ENCODE measurements at regions not wholly inside any gene's neighbourhood (a gene's known extent, or its start where the extent isn't known, plus 50 kb on each side); places are given as distances from the start of the nearest gene placed in this dataset.

DNA sequence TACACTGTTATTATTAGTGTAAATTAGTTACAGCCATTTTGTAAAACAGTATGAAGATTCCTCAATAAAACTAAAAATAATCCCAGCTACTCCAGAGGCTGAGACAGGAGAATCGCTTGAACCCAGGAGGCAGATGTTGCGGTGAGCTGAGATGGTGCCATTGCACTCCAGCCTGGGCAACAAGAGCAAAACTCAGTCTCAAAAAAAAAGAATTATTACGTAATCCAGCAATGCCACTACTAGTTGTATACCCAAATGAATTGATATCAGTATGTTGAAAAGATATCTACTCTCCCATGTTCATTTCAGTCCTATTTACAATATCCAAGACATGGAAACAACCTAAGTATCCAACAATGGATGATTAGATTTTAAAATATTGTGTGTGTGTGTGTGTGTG is 313.6 kb downstream of the EPHA4 start:
- Histone ChIP-seq H3K9ac (ENCODE audit: low read depth, low read length) (no peak overlapping the region), H3K4me1 (ENCODE audit: control insufficient read depth, insufficient read depth, low read length) (peaks cover 15% of the 10 kb centered on the region), H3K27me3 (ENCODE audit: control insufficient read depth, insufficient read depth, low read length) (no peaks in the 10 kb centered on the region), H3K36me3 (ENCODE audit: control insufficient read depth, insufficient read depth, low read length) (no peaks in the 10 kb centered on the region), H3K27ac (ENCODE audit: low read depth, low read length) (no peak overlapping the region), H3K4me3 (ENCODE audit: low read depth, low read length) (no peak overlapping the region), H3K9me3 (ENCODE audit: control insufficient read depth, insufficient read depth, low read length) (peaks cover 2% of the 10 kb centered on the region; the same call in 1 of the 2 replicates)

DNA sequence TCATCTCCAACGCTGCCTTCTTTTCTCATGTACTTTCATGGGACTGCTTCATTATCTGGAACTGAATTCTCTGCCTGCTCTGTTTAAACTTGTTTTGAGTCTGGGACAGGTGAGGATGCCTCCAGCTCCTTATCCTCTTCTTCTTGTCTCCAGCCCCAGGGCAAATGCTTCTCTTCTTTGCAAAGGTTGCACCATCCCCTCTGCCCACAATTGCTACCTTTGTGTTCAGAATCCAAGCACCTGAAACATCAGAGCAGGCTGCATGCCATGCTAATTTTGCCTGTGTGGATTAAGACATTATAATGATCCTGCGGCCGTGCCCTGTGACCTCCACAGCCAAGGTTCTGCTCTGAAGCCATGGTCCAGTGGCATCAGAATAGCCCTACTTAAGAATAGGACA is 309.5 kb downstream of the EPHA4 start:
- no peaks in the 10 kb centered on the region for H3K4me1 ChIP-seq (ENCODE audit: control insufficient read depth, insufficient read depth, low read length)
- H3K9me3 ChIP-seq (ENCODE audit: control insufficient read depth, insufficient read depth, low read length) = no peaks in the 10 kb centered on the region
- no peaks in the 10 kb centered on the region for H3K36me3 ChIP-seq (ENCODE audit: control insufficient read depth, insufficient read depth, low read length)
- no peak overlapping the region for H3K9ac ChIP-seq (ENCODE audit: low read depth, low read length)
- H3K27ac ChIP-seq (ENCODE audit: low read depth, low read length) = no peak overlapping the region
- no peaks in the 10 kb centered on the region for H3K27me3 ChIP-seq (ENCODE audit: control insufficient read depth, insufficient read depth, low read length)
- H3K4me3 ChIP-seq (ENCODE audit: low read depth, low read length) = no peak overlapping the region

DNA sequence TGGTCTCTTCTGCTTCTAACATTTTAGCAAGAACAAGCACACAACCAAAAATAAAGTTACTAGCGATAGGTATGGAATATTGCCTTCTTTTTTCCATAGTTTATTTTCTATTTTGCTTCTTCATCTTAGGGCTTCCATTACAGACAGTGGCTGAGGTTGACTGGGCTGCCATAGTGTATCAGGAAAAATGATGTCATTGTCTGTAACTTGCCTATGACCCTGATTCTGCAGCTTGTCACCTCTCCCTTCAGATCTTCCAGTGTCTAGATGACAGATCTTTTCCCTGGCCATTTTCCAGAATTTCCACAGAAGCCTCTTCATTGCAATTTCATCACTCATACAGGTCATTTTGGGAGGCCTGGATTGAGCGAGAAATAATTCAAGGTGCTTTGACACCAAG is 308.5 kb downstream of the EPHA4 start:
- Histone ChIP-seq H3K4me1 (ENCODE audit: control insufficient read depth, insufficient read depth, low read length) (no peaks in the 10 kb centered on the region), H3K4me3 (ENCODE audit: low read depth, low read length) (no peak overlapping the region), H3K9me3 (ENCODE audit: control insufficient read depth, insufficient read depth, low read length) (no peaks in the 10 kb centered on the region), H3K27ac (ENCODE audit: low read depth, low read length) (no peak overlapping the region), H3K9ac (ENCODE audit: low read depth, low read length) (no peak overlapping the region), H3K36me3 (ENCODE audit: control insufficient read depth, insufficient read depth, low read length) (no peaks in the 10 kb centered on the region), H3K27me3 (ENCODE audit: control insufficient read depth, insufficient read depth, low read length) (no peaks in the 10 kb centered on the region)

DNA sequence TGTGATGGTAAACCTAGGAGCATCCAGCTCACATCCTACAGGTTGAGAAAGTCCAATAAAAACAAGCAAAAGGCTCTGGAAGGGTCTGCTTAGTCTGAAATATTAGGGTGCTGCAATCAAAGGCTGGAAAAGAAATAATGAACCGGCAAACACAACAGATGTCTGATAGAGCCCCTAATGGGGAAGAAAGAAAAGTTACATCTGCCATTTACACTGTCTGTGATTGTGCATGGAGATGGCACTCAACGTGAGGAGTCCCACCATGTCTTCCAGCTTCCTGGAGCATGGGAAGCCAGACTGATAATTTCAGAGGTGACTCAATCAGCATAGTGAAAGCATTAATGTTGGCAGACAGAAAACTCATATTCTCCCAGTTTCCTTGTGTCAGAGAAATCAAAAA is 307.8 kb downstream of the EPHA4 start:
- Histone ChIP-seq H3K9me3 (ENCODE audit: control insufficient read depth, insufficient read depth, low read length) (no peaks in the 10 kb centered on the region), H3K36me3 (ENCODE audit: control insufficient read depth, insufficient read depth, low read length) (no peaks in the 10 kb centered on the region)

DNA sequence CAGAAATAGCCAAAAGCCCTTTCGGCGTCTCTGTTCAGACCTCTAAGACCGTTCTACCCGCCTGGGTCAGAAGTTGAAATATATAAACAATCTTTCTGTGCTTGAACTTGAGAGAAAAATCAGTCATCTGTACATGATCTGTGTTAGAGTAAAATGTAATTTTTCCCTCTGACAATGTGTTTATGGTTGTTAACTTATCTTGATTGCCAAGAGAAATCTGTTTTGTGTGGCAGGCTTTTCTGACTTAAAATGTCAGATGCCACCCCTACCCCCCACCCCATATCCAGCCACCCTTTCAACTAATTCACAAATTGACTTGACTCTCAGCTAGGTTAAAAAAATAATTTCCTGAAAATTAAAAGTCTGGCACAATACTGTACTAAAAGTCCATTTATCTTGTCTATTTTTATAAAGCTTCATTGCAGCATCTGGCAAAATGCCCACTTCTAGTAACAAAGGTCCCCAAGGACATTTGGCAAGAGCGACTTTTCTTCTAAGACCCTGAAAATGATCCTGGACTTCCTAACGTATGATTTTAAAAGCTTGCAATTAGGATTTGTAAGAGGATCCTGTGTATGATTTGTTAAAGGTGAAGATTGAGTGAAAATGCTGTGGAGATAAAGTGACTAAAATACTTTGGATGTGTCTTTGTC is 304.2 kb downstream of the EPHA4 start:
- H3K4me1 ChIP-seq (ENCODE audit: control insufficient read depth, insufficient read depth, low read length) = no peaks in the 10 kb centered on the region
- no peaks in the 10 kb centered on the region for H3K9me3 ChIP-seq (ENCODE audit: control insufficient read depth, insufficient read depth, low read length)
- H3K4me3 ChIP-seq (ENCODE audit: low read depth, low read length) = no peak overlapping the region
- H3K27me3 ChIP-seq (ENCODE audit: control insufficient read depth, insufficient read depth, low read length) = no peaks in the 10 kb centered on the region
- H3K36me3 ChIP-seq (ENCODE audit: control insufficient read depth, insufficient read depth, low read length) = no peaks in the 10 kb centered on the region
- H3K9ac ChIP-seq (ENCODE audit: low read depth, low read length) = no peak overlapping the region
- H3K27ac ChIP-seq (ENCODE audit: low read depth, low read length) = no peak overlapping the region

More for the DNA sequence above, 307.8 kb downstream of the EPHA4 start:
- H3K27ac ChIP-seq (ENCODE audit: low read depth, low read length) = no peak overlapping the region
- no peaks in the 10 kb centered on the region for H3K27me3 ChIP-seq (ENCODE audit: control insufficient read depth, insufficient read depth, low read length)
- no peak overlapping the region for H3K4me3 ChIP-seq (ENCODE audit: low read depth, low read length)
- no peaks in the 10 kb centered on the region for H3K4me1 ChIP-seq (ENCODE audit: control insufficient read depth, insufficient read depth, low read length)
- no peak overlapping the region for H3K9ac ChIP-seq (ENCODE audit: low read depth, low read length)

DNA sequence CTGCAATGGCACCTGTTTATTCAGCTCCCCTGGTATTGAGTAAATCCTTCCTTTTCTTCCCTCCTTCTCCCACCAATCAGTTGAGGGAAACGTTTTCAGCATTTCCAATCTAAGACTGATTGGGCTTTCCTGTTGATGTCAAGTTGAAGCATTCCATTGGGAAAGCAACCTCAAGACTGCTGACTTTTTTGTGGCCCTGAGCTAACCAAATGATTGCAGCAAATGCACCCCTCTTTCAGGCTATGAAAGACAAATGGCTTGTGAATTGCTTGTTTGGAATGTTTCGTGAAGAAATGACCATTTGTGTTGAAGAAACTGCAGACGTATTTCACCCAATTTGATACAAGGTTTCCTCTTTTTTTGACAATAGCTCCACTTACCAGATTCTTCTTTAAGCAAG is 303.5 kb downstream of the EPHA4 start:
- Histone ChIP-seq H3K36me3 (ENCODE audit: control insufficient read depth, insufficient read depth, low read length) (no peaks in the 10 kb centered on the region), H3K27me3 (ENCODE audit: control insufficient read depth, insufficient read depth, low read length) (no peaks in the 10 kb centered on the region), H3K9me3 (ENCODE audit: control insufficient read depth, insufficient read depth, low read length) (no peaks in the 10 kb centered on the region), H3K27ac (ENCODE audit: low read depth, low read length) (no peak overlapping the region), H3K9ac (ENCODE audit: low read depth, low read length) (no peak overlapping the region), H3K4me1 (ENCODE audit: control insufficient read depth, insufficient read depth, low read length) (no peaks in the 10 kb centered on the region), H3K4me3 (ENCODE audit: low read depth, low read length) (no peak overlapping the region)

DNA sequence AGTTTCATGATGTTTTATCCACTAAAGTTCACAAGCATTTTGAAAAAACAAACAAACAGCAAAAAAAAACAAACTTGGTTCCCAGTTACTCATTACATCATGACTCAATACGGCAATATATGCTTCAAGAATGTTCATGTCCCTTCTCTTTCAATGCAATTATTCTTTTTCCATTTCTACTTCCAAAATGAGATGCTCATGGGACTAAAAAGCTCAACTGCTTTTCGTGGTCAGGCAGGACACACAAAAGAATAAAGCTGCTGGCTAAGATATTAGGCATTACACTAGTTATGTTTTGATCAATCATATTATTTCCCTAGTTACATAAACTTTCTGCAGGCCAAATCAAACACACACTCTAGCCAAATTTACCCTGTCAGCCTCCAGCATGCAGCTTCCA is 301.3 kb downstream of the EPHA4 start:
- Histone ChIP-seq H3K27ac (ENCODE audit: low read depth, low read length) (no peak overlapping the region), H3K9ac (ENCODE audit: low read depth, low read length) (no peak overlapping the region), H3K36me3 (ENCODE audit: control insufficient read depth, insufficient read depth, low read length) (no peaks in the 10 kb centered on the region), H3K9me3 (ENCODE audit: control insufficient read depth, insufficient read depth, low read length) (no peaks in the 10 kb centered on the region), H3K27me3 (ENCODE audit: control insufficient read depth, insufficient read depth, low read length) (no peaks in the 10 kb centered on the region), H3K4me1 (ENCODE audit: control insufficient read depth, insufficient read depth, low read length) (no peaks in the 10 kb centered on the region), H3K4me3 (ENCODE audit: low read depth, low read length) (no peak overlapping the region)

DNA sequence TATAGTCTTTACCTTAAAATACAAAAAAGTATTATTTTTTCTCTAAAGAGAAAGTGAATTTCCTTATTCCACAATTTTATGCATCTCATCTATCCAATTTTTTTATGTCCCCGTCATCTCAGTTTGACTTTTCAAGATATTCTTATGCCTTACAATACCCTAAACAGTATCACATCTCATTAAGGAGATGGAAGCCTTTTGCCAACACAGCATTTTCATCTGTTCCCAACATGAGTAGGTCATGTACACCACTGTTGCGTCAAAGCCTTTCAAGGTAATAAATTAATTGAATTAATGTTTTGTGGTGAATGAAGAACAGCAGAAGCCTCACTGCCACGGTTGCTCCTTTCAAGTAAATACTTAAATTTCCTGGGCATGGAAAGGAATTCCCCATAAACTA is 299.4 kb downstream of the EPHA4 start:
- H3K36me3 ChIP-seq (ENCODE audit: control insufficient read depth, insufficient read depth, low read length) = no peaks in the 10 kb centered on the region
- no peaks in the 10 kb centered on the region for H3K4me1 ChIP-seq (ENCODE audit: control insufficient read depth, insufficient read depth, low read length)
- no peak overlapping the region for H3K4me3 ChIP-seq (ENCODE audit: low read depth, low read length)
- no peaks in the 10 kb centered on the region for H3K27me3 ChIP-seq (ENCODE audit: control insufficient read depth, insufficient read depth, low read length)
- H3K9me3 ChIP-seq (ENCODE audit: control insufficient read depth, insufficient read depth, low read length) = no peaks in the 10 kb centered on the region
- H3K27ac ChIP-seq (ENCODE audit: low read depth, low read length) = no peak overlapping the region
- no peak overlapping the region for H3K9ac ChIP-seq (ENCODE audit: low read depth, low read length)

DNA sequence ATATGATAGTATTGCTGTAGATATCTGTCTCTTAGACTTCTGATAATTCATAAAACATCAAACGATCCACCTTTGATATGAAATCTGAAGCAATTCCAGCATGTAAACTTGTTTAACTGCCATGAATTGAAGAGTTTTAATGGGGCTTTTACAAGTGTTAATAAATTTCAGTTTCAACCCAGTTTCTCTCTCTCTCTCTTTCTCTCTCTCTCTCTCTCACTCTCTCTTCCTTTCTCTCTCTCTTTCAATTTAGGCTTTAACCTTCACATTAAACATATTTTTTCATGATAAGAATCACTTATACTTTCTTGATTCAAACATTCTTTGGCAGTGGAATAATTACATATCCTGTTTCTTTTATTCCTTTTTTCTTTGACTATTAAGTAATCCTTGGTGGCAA is 296.1 kb downstream of the EPHA4 start:
- H3K4me1 ChIP-seq (ENCODE audit: control insufficient read depth, insufficient read depth, low read length) = no peaks in the 10 kb centered on the region
- H3K36me3 ChIP-seq (ENCODE audit: control insufficient read depth, insufficient read depth, low read length) = no peaks in the 10 kb centered on the region
- H3K27ac ChIP-seq (ENCODE audit: low read depth, low read length) = no peak overlapping the region
- no peaks in the 10 kb centered on the region for H3K9me3 ChIP-seq (ENCODE audit: control insufficient read depth, insufficient read depth, low read length)
- H3K9ac ChIP-seq (ENCODE audit: low read depth, low read length) = no peak overlapping the region
- H3K27me3 ChIP-seq (ENCODE audit: control insufficient read depth, insufficient read depth, low read length) = no peaks in the 10 kb centered on the region
- H3K4me3 ChIP-seq (ENCODE audit: low read depth, low read length) = no peak overlapping the region

DNA sequence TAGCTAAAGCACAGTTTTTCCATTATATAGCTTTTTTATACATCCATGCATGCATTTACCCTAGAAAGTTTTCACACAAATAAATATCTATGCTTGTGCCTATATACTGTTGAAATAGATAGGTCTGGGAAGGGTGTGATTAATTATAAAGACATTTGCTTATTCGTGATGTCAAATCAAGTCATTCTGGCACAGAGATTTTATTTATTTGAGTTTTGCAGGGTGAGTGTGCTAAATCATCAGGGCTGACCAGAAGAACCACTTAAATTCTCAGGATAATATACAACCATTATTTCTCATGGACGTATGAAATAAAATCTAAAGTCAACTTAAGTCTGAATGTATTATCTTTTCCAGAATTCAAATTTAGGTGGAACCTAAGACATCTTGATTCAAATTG is 295.5 kb downstream of the EPHA4 start:
- H3K9ac ChIP-seq (ENCODE audit: low read depth, low read length) = no peak overlapping the region
- H3K36me3 ChIP-seq (ENCODE audit: control insufficient read depth, insufficient read depth, low read length) = no peaks in the 10 kb centered on the region
- no peaks in the 10 kb centered on the region for H3K9me3 ChIP-seq (ENCODE audit: control insufficient read depth, insufficient read depth, low read length)
- no peaks in the 10 kb centered on the region for H3K4me1 ChIP-seq (ENCODE audit: control insufficient read depth, insufficient read depth, low read length)
- no peak overlapping the region for H3K27ac ChIP-seq (ENCODE audit: low read depth, low read length)
- no peaks in the 10 kb centered on the region for H3K27me3 ChIP-seq (ENCODE audit: control insufficient read depth, insufficient read depth, low read length)
- H3K4me3 ChIP-seq (ENCODE audit: low read depth, low read length) = no peak overlapping the region

DNA sequence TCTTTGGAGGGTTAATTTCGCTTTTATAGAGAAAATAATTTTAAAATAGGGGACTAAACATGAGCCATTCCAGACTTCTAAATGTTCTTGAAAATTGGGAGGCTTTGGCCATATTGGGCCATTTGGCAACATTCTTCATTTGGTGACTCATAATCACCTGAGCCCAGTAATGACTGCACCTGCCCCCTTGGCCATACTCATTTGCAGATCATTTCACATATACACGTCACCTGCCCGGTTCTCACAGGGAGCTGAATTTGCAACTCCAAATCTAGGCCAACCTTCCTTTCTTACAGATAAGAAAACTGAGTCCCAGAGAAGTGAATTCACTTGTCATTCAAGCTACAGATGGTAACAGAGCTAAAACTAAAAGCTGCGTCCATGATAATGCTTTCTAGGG is 289.7 kb downstream of the EPHA4 start:
- Histone ChIP-seq H3K4me3 (ENCODE audit: low read depth, low read length) (no peak overlapping the region), H3K27ac (ENCODE audit: low read depth, low read length) (peak overlapping the region; percentile 7), H3K9ac (ENCODE audit: low read depth, low read length) (no peak overlapping the region), H3K36me3 (ENCODE audit: control insufficient read depth, insufficient read depth, low read length) (no peaks in the 10 kb centered on the region), H3K27me3 (ENCODE audit: control insufficient read depth, insufficient read depth, low read length) (no peaks in the 10 kb centered on the region), H3K9me3 (ENCODE audit: control insufficient read depth, insufficient read depth, low read length) (no peaks in the 10 kb centered on the region), H3K4me1 (ENCODE audit: control insufficient read depth, insufficient read depth, low read length) (peaks cover 11% of the 10 kb centered on the region)

Measured in HUES48 (cell line).